ENCODE measurements at regions not wholly inside any gene's neighbourhood (a gene's known extent, or its start where the extent isn't known, plus 50 kb on each side); places are given as distances from the start of the nearest gene placed in this dataset.

DNA sequence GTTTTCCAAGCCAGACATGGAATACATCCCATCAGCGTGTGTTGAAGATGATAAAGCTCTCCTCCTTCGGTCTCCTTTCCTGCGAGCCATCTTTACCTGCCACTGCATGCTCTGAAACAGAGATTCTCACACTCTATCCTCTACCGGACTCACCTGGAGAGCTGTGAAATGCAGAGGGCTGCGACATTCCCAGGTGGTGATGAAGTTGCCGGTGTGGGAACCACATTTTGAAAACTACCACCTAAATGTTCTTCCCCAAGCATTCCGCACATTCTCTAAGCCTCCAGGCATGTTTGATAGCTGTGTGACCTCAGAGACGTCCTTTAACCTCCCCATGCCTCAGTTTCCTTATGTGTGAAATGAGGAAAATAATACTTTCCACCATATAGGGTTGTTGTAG, 226.2 kb upstream of the RAB6C start:
- H3K4me3 ChIP-seq = no peak overlapping the region
- intact Hi-C loops (cut with DNase I) = no loop called here
- no peaks in the 10 kb centered on the region for H3K9me3 ChIP-seq
- H3K27me3 ChIP-seq = no peaks in the 10 kb centered on the region
- TF ChIP-seq, protein P1, sequence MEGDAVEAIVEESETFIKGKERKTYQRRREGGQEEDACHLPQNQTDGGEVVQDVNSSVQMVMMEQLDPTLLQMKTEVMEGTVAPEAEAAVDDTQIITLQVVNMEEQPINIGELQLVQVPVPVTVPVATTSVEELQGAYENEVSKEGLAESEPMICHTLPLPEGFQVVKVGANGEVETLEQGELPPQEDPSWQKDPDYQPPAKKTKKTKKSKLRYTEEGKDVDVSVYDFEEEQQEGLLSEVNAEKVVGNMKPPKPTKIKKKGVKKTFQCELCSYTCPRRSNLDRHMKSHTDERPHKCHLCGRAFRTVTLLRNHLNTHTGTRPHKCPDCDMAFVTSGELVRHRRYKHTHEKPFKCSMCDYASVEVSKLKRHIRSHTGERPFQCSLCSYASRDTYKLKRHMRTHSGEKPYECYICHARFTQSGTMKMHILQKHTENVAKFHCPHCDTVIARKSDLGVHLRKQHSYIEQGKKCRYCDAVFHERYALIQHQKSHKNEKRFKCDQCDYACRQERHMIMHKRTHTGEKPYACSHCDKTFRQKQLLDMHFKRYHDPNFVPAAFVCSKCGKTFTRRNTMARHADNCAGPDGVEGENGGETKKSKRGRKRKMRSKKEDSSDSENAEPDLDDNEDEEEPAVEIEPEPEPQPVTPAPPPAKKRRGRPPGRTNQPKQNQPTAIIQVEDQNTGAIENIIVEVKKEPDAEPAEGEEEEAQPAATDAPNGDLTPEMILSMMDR (IDR thresholded peaks at IDR 0.05) = no peak
- DNase-seq (no peak), ATAC-seq (no peak)
- H3K4me1 ChIP-seq = no peaks in the 10 kb centered on the region
- H3K27ac ChIP-seq = no peak overlapping the region
- no peaks in the 10 kb centered on the region for H3K36me3 ChIP-seq

DNA sequence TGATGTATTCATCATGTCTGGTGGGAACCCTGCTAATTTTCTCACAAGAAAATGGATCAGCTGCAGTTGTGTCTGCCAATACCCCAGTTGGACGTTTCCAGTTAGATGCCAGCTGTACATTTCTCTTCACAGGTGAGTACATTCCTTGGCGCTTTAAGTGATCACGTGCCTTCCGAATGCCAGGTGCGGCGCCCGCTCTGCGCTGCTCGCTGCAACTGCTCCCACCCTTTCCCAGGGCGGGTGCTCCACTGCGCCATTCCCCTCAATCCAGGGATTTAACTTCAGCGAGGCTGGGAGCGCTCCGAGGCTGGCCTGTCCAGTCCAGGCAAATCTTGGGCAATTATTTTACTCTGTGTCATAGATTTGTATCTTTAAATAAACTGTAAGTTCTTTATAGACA, 225.0 kb upstream of the RAB6C start:
- Histone ChIP-seq H3K4me1 (no peaks in the 10 kb centered on the region), H3K4me3 (no peak overlapping the region), H3K36me3 (no peaks in the 10 kb centered on the region), H3K27me3 (no peaks in the 10 kb centered on the region), H3K9me3 (no peaks in the 10 kb centered on the region), H3K27ac (no peak overlapping the region)
- TF ChIP-seq, protein P1 (IDR thresholded peaks at IDR 0.05) = no peak
- intact Hi-C loops (cut with DNase I) = no loop called here
- ATAC-seq = no peak
- no peak for DNase-seq

DNA sequence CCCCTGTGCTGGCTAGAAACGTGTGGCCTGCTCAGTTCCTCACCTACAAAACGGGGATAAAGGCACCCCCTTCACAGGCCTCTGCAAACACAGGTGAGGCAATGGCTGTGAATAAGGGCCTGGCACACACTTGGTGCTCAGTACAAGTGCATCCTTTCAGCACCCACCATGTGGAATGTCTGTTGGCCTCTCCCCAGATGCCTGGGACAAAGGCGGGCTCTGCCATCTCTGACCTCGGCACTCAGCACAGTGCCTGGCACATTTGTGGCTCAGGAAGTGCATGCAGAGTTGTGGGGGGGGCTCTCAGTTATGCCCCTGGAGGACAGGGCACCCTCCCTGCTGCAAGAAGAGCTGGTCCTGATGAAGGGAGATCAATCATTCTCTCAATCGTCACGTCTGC, 224.6 kb upstream of the RAB6C start:
- no peak overlapping the region for H3K27ac ChIP-seq
- intact Hi-C loops (cut with DNase I) = no loop called here
- TF ChIP-seq, protein P1 (IDR thresholded peaks at IDR 0.05) = no peak
- no peaks in the 10 kb centered on the region for H3K4me1 ChIP-seq
- no peaks in the 10 kb centered on the region for H3K27me3 ChIP-seq
- DNase-seq = no peak
- no peak overlapping the region for H3K4me3 ChIP-seq
- H3K9me3 ChIP-seq = no peaks in the 10 kb centered on the region
- no peak for ATAC-seq
- no peaks in the 10 kb centered on the region for H3K36me3 ChIP-seq

DNA sequence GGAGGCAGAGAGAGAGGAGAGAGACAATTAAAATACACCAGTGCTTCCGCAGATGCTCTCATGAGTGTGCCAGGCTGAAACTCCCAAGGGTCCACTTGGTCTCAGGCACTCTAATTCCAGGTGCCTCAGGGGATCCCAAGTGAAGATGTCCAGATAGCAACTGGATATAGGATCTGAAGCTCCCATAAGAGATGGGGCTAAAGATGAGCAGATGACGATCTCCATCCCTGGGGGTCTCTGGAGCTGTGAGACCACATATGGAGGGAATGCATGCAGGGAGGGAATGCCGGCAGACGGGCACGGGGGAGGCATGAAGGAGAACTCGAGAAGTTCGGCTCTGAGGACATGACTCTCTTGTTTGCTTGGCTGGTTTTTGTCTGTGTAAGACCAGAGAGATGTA, 223.7 kb upstream of the RAB6C start:
- no peaks in the 10 kb centered on the region for H3K36me3 ChIP-seq
- no peak overlapping the region for H3K27ac ChIP-seq
- H3K9me3 ChIP-seq = no peaks in the 10 kb centered on the region
- H3K4me1 ChIP-seq = no peaks in the 10 kb centered on the region
- no peaks in the 10 kb centered on the region for H3K27me3 ChIP-seq
- no peak for ATAC-seq
- no peak overlapping the region for H3K4me3 ChIP-seq
- no peak for DNase-seq
- TF ChIP-seq, protein P1 (IDR thresholded peaks at IDR 0.05) = no peak
- intact Hi-C loops (cut with DNase I) = no loop called here

DNA sequence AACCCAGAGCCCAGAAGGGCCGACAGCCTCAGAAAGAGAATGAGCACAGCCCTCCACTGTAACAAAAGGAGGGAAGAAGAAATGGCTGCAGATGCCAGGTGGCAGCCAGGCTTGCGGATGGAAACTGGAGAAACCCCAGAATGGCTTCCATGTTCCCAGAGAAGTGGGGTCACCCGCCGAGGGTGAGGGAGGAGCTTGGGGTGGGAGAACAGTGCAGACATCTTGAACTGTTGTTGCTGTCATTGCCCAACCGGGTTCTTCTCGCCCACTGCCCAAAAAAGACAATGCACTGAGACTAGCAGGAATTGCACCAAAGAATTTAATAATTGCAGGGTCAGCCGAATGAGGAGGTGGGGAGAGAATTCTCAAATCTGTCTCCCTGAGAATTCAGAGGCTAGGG, 223.2 kb upstream of the RAB6C start:
- no peak overlapping the region for H3K4me3 ChIP-seq
- intact Hi-C loops (cut with DNase I) = no loop called here
- no peaks in the 10 kb centered on the region for H3K27me3 ChIP-seq
- ATAC-seq = no peak
- no peaks in the 10 kb centered on the region for H3K36me3 ChIP-seq
- no peaks in the 10 kb centered on the region for H3K9me3 ChIP-seq
- DNase-seq = no peak
- TF ChIP-seq, protein P1 (IDR thresholded peaks at IDR 0.05) = no peak
- H3K27ac ChIP-seq = no peak overlapping the region
- no peaks in the 10 kb centered on the region for H3K4me1 ChIP-seq

DNA sequence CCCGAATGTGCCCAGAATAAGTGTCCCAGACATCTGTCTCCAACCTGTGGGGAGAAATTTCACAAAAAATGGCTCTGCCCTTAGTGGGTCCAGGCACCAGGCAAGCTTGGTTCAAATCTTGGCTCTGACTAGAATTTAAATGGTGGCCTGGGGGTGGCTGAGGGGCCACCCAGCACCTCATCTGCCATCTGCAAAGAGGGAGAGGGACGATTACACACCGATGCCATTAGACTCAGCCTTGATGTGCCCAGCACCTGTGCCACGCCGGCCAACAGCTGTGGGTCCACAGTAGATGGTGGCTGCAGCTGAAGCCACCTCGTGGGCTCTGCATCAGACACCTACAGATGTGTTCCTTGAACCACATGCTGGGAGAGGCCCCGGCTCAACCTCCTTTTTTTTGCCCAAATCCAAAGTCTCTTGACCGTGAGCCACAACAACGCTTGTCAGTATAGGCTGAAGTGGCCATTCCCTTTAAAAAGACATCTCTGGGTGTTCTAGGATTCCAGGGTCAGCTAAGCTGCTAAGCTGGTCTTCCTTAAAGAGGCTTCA, 222.0 kb upstream of the RAB6C start:
- Histone ChIP-seq H3K4me1 (no peaks in the 10 kb centered on the region), H3K27me3 (no peaks in the 10 kb centered on the region), H3K4me3 (no peak overlapping the region), H3K27ac (no peak overlapping the region), H3K36me3 (no peaks in the 10 kb centered on the region), H3K9me3 (no peaks in the 10 kb centered on the region)
- DNase-seq (no peak), ATAC-seq (no peak)
- intact Hi-C loops (cut with DNase I) = no loop called here
- TF ChIP-seq, protein P1 (IDR thresholded peaks at IDR 0.05) = no peak
